ENCODE measurements at regions not wholly inside any gene's neighbourhood (a gene's known extent, or its start where the extent isn't known, plus 50 kb on each side); places are given as distances from the start of the nearest gene placed in this dataset.

- Histone ChIP-seq H3K4ac (ENCODE audit: low read depth, low read length) (no peak overlapping the region), H3K27me3 (ENCODE audit: control insufficient read depth, insufficient read depth, low read length) (peaks cover 5% of the 10 kb centered on the region), H2BK5ac (ENCODE audit: low read depth, low read length, poor library complexity, severe bottlenecking) (no peak overlapping the region), H3K4me2 (ENCODE audit: low read depth, low read length) (no peak overlapping the region), H4K91ac (ENCODE audit: insufficient read depth, low read depth, low read length) (no peak overlapping the region), H3K9me1 (ENCODE audit: insufficient read depth, low read length) (no peaks in the 10 kb centered on the region; the same call in 1 of the 2 replicates), H3K4me1 (ENCODE audit: control insufficient read depth, insufficient read depth, low read length) (no peaks in the 10 kb centered on the region), H2AK5ac (ENCODE audit: low read depth, low read length) (no peak overlapping the region), H2AK9ac (replicated peaks; ENCODE audit: low read depth, low read length, poor library complexity) (no peak overlapping the region), H2BK20ac (ENCODE audit: low read depth, low read length) (no peak overlapping the region), H3K18ac (ENCODE audit: low read depth, low read length) (no peak overlapping the region), H4K8ac (ENCODE audit: low read depth in 2 of 2, low read length in 2 of 2) (no peak overlapping the region), H3K14ac (replicated peaks; ENCODE audit: low read depth, low read length) (no peak overlapping the region), H2BK120ac (ENCODE audit: low read depth, low read length) (no peak overlapping the region), H2BK15ac (ENCODE audit: low read depth, low read length) (no peak overlapping the region), H4K5ac (ENCODE audit: low read depth, low read length) (no peak overlapping the region), H3K27ac (ENCODE audit: insufficient read depth, low read length) (no peak overlapping the region), H3K9me3 (ENCODE audit: control insufficient read depth, insufficient read depth, low read length) (no peaks in the 10 kb centered on the region), H3K79me1 (ENCODE audit: low read depth in 1 of 2, low read length in 2 of 2) (no peaks in the 10 kb centered on the region), H3K23ac (ENCODE audit: low read depth, low read length) (no peak overlapping the region), H2AFZ (replicated peaks; ENCODE audit: low read length, poor library complexity) (no peak overlapping the region), H4K20me1 (ENCODE audit: insufficient read depth, low read length) (no peaks in the 10 kb centered on the region), H3K9ac (ENCODE audit: low read depth, low read length) (no peak overlapping the region), H3K56ac (ENCODE audit: extremely low read depth, insufficient read depth, low read length) (no peak overlapping the region), H3K4me3 (ENCODE audit: insufficient read depth, low read depth, low read length) (no peak overlapping the region), H3K36me3 (ENCODE audit: control insufficient read depth, insufficient read depth, low read length) (no peaks in the 10 kb centered on the region)
- no CpG with 5 or more reads among the region's 7 CpGs for WGBS, 2 experiments (ENCODE audit: extremely low coverage in 2 of 2, insufficient read length in 1 of 2)
- ChIA-PET CTCF (no interaction called here), POLR2A (ENCODE audit: unreplicated experiment) (no interaction called here)
- in situ Hi-C loops (cut with MboI; ENCODE audit: low sequenced_read_pairs) (no loop called here), intact Hi-C loops (cut with micrococcal nuclease) (no loop called here), dilution Hi-C loops (cut with HindIII; ENCODE audit: low sequenced_read_pairs, unreplicated experiment) (no loop called here)
- TF ChIP-seq SMC3 (IDR thresholded peaks at IDR 0.05; ENCODE audit: low read depth, low read length) (no peak), ELK1 (IDR thresholded peaks at IDR 0.05; ENCODE audit: borderline replicate concordance, low read depth, low read length) (no peak), RAD21 (IDR thresholded peaks at IDR 0.05; ENCODE audit: low read length) (no peak), MAZ (IDR thresholded peaks at IDR 0.05; ENCODE audit: borderline replicate concordance, low read depth, low read length) (no peak), MAFK (IDR thresholded peaks at IDR 0.05; ENCODE audit: low read depth, low read length) (no peak), BHLHE40 (IDR thresholded peaks at IDR 0.05; ENCODE audit: low read depth, low read length) (no peak), RCOR1 (IDR thresholded peaks at IDR 0.05; ENCODE audit: insufficient replicate concordance, low read length) (no peak), FOS (IDR thresholded peaks at IDR 0.05; ENCODE audit: low read depth, low read length) (no peak), POLR2A (IDR thresholded peaks at IDR 0.05; ENCODE audit: low read depth, low read length) (no peak), CTCF (conservative IDR thresholded peaks at IDR 0.05; ENCODE audit: low read depth, low read length) (no peak), RFX5 (IDR thresholded peaks at IDR 0.05; ENCODE audit: low read depth, low read length) (no peak), MXI1 (IDR thresholded peaks at IDR 0.05; ENCODE audit: borderline replicate concordance, low read depth, low read length) (no peak), NFE2L2 (IDR thresholded peaks at IDR 0.05; ENCODE audit: low read depth, low read length) (no peak), USF2 (IDR thresholded peaks at IDR 0.05; ENCODE audit: low read depth, low read length) (no peak), CEBPB (IDR thresholded peaks at IDR 0.05; ENCODE audit: low read depth, low read length) (no peak), CHD1 (IDR thresholded peaks at IDR 0.05; ENCODE audit: low read depth, low read length) (no peak)
- DNase-seq: no peak
- ATAC-seq (ENCODE audit: low read depth): no peak
- no TSS peak for BruUV-seq (replicated peaks)
Measured at GRCh38 chr20:23165964-23166363, 79.8 kb upstream of the CD93 start.
